ENCODE measurements at regions not wholly inside any gene's neighbourhood (a gene's known extent, or its start where the extent isn't known, plus 50 kb on each side); places are given as distances from the start of the nearest gene placed in this dataset.
"Not testable (repeated sequence)": the region's sequence is repeated elsewhere in the genome, so short reads cannot be mapped to it uniquely, and the experiment has no call there.

GRCh38 chr17:34006126-34006525 lies 249.0 kb upstream of the CCL2 start:
- no peak for DNase-seq (ENCODE audit: low read depth, low spot score)

DNA sequence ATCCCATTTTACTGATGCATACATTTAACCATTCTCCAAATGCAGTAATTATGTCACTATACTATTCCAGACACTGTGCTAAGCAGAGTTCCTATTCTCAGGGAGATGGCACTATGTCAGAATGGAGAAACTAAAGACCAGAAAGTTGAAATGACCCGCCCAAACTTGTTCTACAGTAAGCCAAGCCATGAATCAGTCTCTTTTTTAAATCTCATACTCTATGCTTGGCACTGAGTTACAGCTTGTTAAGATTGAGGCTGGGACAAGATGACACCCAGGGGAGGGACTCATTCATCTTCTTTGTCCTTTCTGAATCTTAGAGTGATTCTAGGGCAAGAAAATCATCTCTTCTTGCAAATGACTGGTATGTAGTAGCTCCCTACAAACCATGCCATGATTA lies 247.0 kb upstream of the CCL2 start:
- no peak for DNase-seq (ENCODE audit: low read depth, low spot score)

DNA sequence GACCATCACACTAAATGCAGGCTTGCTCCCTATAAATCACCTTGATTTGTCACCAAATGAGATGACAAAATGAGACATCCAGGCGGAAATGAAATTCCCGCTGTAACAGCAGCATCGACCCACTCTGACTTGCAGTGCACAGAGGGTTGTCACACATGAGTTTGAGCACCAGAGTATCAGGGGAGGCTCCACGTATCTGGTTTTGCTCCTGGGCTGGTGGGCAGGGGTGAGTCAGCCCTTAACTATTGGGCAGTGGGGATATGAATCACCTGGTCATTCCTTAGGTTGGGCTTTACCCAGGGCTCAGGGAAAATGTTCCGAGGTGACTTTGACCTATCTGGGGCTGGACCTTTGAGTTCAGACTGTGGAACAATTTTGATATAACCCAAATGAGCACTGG lies 245.2 kb upstream of the CCL2 start:
- DNase-seq (ENCODE audit: low read depth, low spot score) = no peak

DNA sequence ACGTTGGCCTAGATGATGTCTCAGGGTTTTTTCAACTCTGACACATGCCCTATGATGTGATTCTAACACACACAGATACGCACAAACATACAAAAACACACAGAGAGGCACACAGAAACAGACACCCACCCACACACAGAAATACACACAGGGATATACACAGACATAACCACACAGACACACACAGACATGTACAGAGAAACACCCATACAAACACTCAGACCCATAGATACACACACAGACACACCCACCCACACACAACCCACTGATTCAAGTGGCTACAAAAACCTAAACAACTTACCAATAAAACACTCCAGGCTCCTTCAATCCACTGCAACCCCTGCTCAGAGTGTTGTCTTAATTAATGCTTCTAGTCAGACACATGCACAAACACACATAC lies 244.6 kb upstream of the CCL2 start:
- DNase-seq (ENCODE audit: low read depth, low spot score) = no peak

GRCh38 chr17:34011599-34011998 lies 243.5 kb upstream of the CCL2 start:
- DNase-seq (ENCODE audit: low read depth, low spot score) = no peak

DNA sequence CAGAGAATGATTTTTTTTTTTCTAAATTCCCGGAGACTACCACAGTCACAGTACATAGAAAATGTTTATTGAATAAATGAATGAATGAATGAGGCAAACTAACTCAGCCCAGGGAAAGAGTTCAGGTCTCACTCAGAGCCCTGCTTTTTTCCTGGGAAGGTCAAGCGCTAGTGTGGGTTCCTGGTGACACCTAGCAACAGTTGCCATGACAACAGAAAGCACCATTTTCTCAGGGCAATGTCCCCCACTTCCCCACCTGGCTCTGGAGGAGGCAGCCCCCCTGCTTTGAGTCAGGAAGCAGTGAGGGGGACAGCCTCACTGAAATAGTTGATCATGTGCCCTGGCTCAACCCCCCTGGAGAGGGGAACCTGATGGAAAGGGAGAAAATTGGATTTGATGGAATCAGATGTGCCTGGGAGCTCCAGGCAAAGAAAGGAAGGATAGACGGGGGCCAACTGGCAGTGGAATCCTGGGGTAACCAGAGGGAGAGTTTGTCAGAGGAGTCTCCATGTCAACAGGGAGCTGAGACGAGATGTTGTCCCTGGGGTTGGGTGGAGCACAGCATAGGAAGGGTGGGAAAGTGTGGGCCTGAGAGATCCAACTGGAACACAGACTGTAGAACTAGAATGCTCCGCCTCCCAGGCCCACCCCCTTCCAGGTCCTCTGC lies 242.2 kb upstream of the CCL2 start:
- DNase-seq (ENCODE audit: low read depth, low spot score) = no peak

DNA sequence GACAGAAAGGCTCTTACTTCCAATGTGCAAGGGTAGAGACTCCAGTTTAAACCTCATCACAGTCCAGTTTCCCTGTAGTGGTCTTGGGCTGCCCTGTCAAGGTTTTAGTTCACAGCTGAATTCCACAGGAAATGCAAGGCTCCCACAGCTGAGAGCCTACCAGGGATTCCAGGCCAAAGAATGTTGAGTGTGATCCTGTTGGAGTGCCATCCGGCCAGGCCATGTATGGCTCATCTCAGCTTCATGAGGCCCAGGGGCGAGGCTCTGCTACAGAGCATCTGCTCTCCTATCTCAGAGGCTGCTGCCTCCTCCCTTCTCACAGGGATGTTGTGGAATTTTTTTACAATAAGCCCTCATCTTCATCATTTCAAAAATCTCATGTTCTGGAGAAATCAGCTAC lies 239.8 kb upstream of the CCL2 start:
- no peak for DNase-seq (ENCODE audit: low read depth, low spot score)

DNA sequence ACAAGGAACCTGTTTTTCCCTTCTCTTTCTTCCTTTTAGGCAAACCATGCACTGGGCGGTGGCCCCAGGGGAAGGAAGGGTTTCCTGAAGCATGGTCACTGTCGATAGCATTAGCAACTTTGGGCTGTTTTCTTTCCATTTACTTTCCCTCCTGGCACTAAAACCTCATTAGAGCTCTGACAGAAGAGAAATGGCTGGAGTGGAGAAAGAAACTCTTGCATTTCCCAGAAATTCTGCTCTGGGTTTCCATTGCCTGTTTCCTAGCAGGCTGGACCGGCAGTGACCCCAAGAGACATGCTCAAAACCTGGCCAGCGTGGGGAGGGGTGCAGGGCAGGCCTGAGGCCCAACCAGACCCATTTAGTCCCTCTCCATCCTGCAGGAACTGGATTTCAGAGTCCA lies 230.7 kb upstream of the CCL2 start:
- no peak for DNase-seq (ENCODE audit: low read depth, low spot score)

DNA sequence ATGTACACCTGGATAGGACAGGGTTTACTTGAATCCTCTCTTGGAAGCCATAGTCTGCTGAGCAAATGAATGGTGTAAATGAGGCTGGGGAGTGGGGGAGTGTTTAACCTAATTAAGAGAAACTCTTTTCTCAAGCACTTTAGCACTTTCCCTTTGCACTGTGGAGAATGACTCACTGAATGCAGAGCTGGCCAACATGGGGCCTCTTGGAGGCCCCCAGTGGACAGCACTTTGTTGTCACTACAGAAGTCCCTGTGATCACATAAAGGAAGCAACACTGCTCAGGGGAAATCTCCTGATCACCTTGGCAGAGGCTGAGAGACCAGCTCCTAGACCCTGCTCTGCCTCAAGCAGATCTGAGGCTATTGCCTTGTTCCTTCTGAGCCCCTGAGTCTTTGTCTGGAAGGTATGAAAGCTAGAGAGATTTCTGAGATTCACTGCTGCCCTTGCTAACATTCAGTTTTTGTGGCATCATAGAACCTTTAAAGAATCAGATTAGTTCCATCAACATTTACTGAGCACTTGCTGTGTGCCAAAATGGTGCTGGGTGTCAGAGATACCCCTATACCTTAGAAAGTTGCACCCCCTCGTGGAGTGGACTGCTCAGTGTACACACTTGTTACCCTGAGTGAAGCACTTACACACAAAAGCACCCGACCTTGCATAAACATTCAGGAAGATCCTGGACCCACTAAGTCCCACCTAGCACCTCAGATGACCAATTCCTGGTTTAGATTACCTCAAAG lies 230.1 kb upstream of the CCL2 start:
- DNase-seq (ENCODE audit: low read depth, low spot score) = no peak

DNA sequence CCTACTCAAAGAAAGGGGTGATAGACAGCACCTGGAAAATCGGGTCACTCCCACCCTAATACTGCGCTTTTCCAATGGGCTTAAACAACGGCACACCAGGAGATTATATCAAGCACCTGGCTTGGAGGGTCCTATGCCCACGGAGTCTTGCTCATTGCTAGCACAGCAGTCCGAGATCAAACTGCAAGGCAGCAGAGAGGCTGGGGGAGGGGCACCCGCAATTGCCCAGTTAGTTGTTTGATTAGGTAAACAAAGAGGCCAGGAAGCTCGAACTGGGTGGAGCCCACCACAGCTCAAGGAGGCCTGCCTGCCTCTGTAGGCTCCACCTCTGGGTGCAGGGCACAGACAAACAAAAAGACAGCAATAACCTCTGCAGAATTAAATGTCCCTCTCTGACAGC lies 224.5 kb upstream of the CCL2 start:
- DNase-seq (ENCODE audit: low read depth, low spot score) = not testable (repeated sequence)

GRCh38 chr17:34032305-34032704 lies 222.8 kb upstream of the CCL2 start:
- not testable (repeated sequence) for DNase-seq (ENCODE audit: low read depth, low spot score)

DNA sequence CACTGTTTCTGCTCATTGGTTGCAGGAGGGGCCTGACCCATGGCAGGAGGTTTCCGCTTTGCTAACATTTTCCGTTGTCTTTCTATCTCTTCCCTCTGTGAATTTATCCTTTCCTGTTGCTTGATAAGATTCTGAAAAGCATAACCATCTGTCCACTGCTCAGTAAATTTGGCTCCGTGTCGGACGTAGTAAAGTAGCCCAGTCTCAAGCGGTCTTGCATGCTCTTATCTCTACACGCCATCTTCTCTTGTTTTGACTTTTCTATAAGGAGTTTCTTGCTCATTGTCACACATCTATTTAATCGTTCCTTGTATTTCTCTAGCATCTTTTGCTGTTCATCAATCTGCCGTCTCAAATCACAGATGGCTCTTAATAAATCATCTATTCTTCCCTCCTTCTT lies 216.3 kb upstream of the CCL2 start:
- DNase-seq (ENCODE audit: low read depth, low spot score) = not testable (repeated sequence)

DNA sequence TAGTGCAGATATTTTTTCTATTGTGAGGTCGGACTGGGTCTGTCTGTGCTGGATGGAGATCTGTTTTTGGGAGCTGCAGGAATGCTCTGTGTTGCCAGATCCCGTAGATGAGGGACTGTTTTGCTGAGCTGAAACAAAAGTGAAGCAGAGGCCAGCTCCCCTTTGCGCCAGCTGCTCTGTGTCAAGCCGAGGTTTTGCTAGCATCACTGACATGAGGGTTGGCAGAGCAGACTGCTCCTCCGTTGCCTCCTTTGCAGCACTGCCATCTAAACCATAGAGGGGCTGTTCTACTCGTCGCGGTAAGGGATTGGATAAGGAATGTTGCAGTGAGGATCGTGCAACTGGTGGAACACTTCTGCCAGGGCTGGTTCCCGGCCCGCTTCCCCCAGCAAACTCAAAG lies 215.9 kb upstream of the CCL2 start:
- not testable (repeated sequence) for DNase-seq (ENCODE audit: low read depth, low spot score)

- not testable (repeated sequence) for DNase-seq (ENCODE audit: low read depth, low spot score)
These were observed 215.1 kb upstream of the CCL2 start for GRCh38 chr17:34039759-34040555.

- no peak for DNase-seq (ENCODE audit: low read depth, low spot score)
These were observed 209.1 kb upstream of the CCL2 start for GRCh38 chr17:34045990-34046389.

DNA sequence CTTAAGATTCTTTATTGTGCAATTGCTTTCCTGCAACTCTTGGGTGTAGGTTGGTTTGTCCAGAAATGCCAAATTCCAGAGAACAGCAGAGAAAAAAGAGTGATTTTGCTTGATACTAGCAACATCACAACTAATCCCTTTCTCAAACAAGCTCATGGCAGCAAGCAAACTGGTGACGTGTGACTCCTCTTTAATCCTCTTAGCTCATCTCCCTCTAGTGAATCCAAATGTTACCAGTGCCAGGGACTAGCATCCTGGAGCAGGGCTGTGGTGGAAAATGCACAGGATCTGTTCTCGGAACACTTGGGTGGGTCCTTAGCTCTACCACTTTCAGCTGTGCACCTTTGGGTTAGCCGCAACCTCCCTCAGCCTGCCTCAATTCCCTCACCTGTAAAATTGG lies 204.0 kb upstream of the CCL2 start:
- DNase-seq (ENCODE audit: low read depth, low spot score) = no peak

DNA sequence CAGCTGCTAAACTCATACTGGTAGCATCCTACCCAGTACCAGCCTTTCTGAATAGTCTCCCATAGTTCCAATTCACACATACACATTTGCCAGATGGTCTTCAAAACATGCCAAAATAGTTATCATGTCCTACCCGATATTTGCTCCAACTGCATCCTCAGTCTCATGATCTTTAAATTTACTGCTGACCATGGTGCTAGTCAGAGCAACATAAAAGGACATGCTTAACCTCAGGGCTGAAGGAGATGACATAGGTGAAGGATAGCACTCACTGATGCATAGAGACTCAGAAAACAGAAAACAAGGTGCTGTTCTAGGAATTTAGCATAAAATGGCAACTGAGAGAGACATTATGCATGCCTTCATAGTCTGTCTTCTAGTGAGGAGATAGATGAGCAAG lies 200.6 kb upstream of the CCL2 start:
- DNase-seq (ENCODE audit: low read depth, low spot score) = no peak

DNA sequence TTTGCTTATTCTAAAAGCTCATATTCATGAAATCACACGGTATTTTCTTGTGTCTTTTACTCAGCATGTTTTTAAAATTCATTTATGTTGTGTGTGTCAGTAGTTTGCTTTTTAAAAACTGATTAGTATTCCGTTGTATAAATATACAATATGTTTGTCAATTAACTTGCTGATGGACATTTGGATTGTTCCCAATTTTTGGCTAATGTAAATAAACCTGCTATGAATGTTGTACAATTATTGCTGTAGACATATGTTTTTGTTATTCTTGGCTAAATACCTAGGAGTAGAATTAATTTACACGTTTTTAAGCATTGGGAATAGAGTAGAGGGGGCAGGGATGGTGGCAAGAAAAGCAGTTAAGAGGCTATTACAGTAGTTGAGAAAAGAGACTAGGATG lies 199.5 kb upstream of the CCL2 start:
- no peak for DNase-seq (ENCODE audit: low read depth, low spot score)

DNA sequence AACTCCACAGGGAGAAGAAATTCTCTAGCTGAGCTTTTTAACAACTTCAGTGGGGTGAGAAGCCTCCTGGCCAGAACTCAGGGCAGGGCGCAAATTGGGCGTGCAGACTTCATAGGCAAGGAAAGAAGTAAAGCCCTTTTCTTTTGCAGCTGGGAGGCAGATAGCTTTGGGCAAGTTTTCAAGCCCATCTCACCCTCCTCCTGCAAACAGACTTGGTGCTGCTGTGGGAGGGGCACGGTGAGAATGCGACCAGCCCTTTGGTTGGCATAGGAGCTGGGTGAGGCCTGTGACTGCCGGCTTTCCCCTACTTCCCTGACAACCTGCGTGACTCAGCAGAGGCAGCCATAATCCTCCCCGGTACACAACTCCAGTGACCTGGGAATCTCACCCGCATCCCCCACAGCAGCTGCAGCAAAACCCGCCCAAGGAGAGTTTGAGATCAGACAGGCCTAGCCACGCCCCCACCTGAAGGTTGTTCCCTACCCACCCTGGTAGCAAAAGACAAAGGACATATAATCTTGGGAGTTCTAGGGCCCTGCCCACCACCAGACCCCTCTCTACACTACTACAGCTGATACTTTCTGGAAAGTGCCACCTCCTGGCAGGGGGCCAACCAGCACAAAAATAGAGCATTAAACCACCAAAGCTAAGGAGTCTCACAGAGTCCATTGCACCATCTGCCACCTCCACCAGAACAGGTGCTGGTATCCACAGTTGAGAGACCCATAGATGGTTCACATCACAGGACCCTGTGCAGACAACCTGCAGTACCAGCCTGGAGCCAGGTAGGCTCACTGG lies 195.5 kb upstream of the CCL2 start:
- no peak for DNase-seq (ENCODE audit: low read depth, low spot score)

DNA sequence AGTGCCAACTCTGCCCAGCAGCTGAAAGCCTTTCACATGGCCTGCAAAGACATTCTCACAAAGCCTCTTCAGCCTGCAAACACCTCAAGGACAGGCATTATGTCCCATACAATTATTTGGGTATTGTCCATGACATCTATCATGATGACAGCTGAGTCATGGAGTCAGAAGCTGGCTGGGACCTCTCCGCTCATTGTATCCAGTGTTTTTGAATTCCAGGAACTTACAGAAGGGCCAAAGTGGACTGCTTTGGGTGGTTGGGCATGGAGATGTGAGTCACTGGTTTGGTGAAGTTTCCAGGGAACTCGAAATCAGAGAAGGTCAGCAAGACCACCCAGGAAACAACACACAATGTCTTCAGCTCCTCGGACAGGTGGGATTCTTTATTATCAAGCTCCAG lies 188.6 kb upstream of the CCL2 start:
- no peak for DNase-seq (ENCODE audit: low read depth, low spot score)

- no peak for DNase-seq (ENCODE audit: low read depth, low spot score)
These were observed 188.1 kb upstream of the CCL2 start for GRCh38 chr17:34067011-34067410.

DNA sequence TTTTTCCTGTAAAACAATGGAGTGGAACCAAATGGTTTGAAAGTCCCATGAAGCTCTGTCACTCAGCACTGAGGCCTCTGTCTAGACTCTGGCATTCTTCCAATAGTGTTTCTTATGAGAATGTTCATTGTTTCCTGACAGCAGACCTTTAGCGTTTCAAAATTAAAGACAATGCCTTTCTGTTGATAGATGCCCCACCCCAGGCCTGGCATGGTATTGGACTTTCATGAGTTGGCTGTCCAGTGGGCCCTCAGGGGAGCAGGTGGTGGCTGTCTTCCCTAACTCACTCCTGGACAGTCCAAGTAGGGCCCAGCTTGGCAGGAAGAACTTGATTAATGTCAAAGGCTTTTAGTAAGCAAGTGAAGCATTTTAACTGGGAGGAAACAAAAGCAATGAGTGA lies 186.5 kb upstream of the CCL2 start:
- no peak for DNase-seq (ENCODE audit: low read depth, low spot score)

Data from pulmonary artery endothelial cell (primary cell).